HEK293T (cell line): ENCODE measurements at regions not wholly inside any gene's neighbourhood (a gene's known extent, or its start where the extent isn't known, plus 50 kb on each side); places are given as distances from the start of the nearest gene placed in this dataset.

Experiments
- BHLHE40 ChIP-seq: fragments of 450-650 bp; IDR thresholded peaks from 2 replicates; pipeline ENCODE4 v1.6.1; 2016; ENCODE audit warnings: mild to moderate bottlenecking, moderate library complexity, borderline replicate concordance
- CTBP1 ChIP-seq: fragments of 450-650 bp; IDR thresholded peaks from 2 replicates; pipeline ENCODE4 v1.6.1; 2016; ENCODE audit warnings: borderline replicate concordance
- ELF4 ChIP-seq: fragments of 450-650 bp; IDR thresholded peaks from 2 replicates; pipeline ENCODE4 v1.6.1; 2017; ENCODE audit warnings: antibody characterized with exemption
- FOXA1 ChIP-seq: fragments of 450-650 bp; IDR thresholded peaks from 2 replicates; pipeline ENCODE4 v1.6.1; 2016; ENCODE audit warnings: mild to moderate bottlenecking
- FOXK2 ChIP-seq: fragments of 450-650 bp; IDR thresholded peaks from 2 replicates; pipeline ENCODE4 v1.6.1; 2016; ENCODE audit warnings: mild to moderate bottlenecking
- FOXM1 ChIP-seq: fragments of 450-650 bp; IDR thresholded peaks from 2 replicates; pipeline ENCODE4 v1.6.1; 2017; ENCODE audit warnings: mild to moderate bottlenecking, borderline replicate concordance
- HDGF ChIP-seq: fragments of 450-650 bp; IDR thresholded peaks from 2 replicates; pipeline ENCODE4 v1.6.1; 2017; ENCODE audit warnings: antibody characterized with exemption, borderline replicate concordance
- L3MBTL2 ChIP-seq: fragments of 450-650 bp; conservative IDR thresholded peaks from 2 replicates; pipeline ENCODE4 v1.6.1; 2016; ENCODE audit warnings: mild to moderate bottlenecking
- LEF1 ChIP-seq: fragments of 450-650 bp; IDR thresholded peaks from 2 replicates; pipeline ENCODE4 v1.6.1; 2017; ENCODE audit warnings: mild to moderate bottlenecking, borderline replicate concordance
- NFRKB ChIP-seq: fragments of 450-650 bp; IDR thresholded peaks from 2 replicates; pipeline ENCODE4 v1.6.1; 2016; ENCODE audit warnings: mild to moderate bottlenecking, moderate library complexity
- SP1 ChIP-seq: fragments of 450-650 bp; IDR thresholded peaks from 2 replicates; pipeline ENCODE4 v1.6.1; 2017
- SUZ12 ChIP-seq: fragments of 450-650 bp; IDR thresholded peaks from 2 replicates; pipeline ENCODE4 v1.6.1; 2016; ENCODE audit warnings: mild to moderate bottlenecking
- TARDBP ChIP-seq: fragments of 450-650 bp; IDR thresholded peaks from 2 replicates; pipeline ENCODE4 v1.6.1; 2016
- ZNF384 ChIP-seq: fragments of 450-650 bp; IDR thresholded peaks from 2 replicates; pipeline ENCODE4 v1.6.1; 2016

DNA sequence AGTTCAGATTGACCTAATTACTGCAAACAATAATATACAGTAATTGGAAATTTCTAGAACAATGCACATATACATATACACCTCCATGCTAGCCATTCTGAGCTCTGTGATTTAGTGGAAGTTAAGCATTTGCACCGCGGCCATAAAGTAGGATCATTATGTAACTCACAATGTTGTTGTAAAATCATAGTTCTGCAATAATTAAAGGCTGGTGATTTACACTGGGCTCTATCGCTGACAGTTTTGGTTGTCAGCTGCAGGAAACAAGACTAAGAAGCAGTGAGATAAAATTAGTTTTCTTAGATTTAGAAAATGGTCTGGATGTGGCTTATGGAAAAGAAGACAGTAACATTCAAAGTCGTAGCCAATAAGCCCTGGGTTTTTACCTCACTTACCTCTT, 776.3 kb downstream of the TMEM121 start:
- TF ChIP-seq TARDBP (no peak), LEF1 (no peak), SP1 (no peak), BHLHE40 (no peak), FOXA1 (no peak), CTBP1 (no peak), FOXM1 (no peak), ELF4 (no peak), FOXK2 (no peak), NFRKB (no peak), L3MBTL2 (no peak), SUZ12 (no peak), ZNF384 (no peak), HDGF (no peak)
